OCI-LY1 (cell line): ENCODE measurements at regions not wholly inside any gene's neighbourhood (a gene's known extent, or its start where the extent isn't known, plus 50 kb on each side); places are given as distances from the start of the nearest gene placed in this dataset.

Experiments
- EZH2 ChIP-seq: fragments of 200-600 bp; sonication (generic), shearing (Covaris generic); IDR thresholded peaks from 2 replicates; pipeline ENCODE4 v1.8.0; 2017; ENCODE audit warnings: borderline replicate concordance, mixed run types, mild to moderate bottlenecking, antibody characterized with exemption, low read length, moderate library complexity, mixed read lengths
- TF ChIP-seq, protein P1 (sequence below): fragments of 200-600 bp; sonication (generic), shearing (Covaris generic); IDR thresholded peaks from 2 replicates; pipeline ENCODE4 v1.5.1; 2017; ENCODE audit warnings: mild to moderate bottlenecking, antibody characterized with exemption, low read length, moderate library complexity, mixed read lengths

DNA sequence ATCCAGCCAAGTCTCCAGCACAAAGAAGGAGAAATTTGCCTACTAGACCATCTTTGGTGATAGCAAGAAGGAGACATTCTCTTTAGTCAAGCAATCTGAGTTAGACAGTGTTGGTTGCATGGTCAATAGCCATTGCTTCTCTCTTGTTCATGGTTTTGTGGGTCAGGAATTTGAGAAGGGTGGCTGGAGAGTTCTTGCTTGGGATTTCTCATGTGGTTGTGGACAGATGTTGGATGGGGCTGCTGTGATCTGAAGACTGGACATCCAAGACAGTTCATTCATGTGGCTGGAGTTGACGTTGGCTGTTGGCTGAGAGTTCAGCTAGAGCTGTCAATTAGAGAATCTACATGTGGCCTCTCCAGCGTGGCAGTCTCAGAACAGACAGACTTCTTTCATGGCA lies 322.3 kb upstream of the PRDM1 start:
- TF ChIP-seq, protein P1, sequence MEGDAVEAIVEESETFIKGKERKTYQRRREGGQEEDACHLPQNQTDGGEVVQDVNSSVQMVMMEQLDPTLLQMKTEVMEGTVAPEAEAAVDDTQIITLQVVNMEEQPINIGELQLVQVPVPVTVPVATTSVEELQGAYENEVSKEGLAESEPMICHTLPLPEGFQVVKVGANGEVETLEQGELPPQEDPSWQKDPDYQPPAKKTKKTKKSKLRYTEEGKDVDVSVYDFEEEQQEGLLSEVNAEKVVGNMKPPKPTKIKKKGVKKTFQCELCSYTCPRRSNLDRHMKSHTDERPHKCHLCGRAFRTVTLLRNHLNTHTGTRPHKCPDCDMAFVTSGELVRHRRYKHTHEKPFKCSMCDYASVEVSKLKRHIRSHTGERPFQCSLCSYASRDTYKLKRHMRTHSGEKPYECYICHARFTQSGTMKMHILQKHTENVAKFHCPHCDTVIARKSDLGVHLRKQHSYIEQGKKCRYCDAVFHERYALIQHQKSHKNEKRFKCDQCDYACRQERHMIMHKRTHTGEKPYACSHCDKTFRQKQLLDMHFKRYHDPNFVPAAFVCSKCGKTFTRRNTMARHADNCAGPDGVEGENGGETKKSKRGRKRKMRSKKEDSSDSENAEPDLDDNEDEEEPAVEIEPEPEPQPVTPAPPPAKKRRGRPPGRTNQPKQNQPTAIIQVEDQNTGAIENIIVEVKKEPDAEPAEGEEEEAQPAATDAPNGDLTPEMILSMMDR, result no peak
- no peak for TF ChIP-seq EZH2
